ENCODE measurements at regions not wholly inside any gene's neighbourhood (a gene's known extent, or its start where the extent isn't known, plus 50 kb on each side); places are given as distances from the start of the nearest gene placed in this dataset.
"Not testable (repeated sequence)": the region's sequence is repeated elsewhere in the genome, so short reads cannot be mapped to it uniquely, and the experiment has no call there.

GRCh38 chr2:239548965-239549595 is 148.3 kb upstream of the HDAC4 start:
- 76 to 80% methylated on average over 5 to 16 of the region's 16 CpGs for WGBS, 2 donors (ENCODE audit: low coverage in 1 of 2)
- Histone ChIP-seq H3K4me3 (no peak overlapping the region), H3K9me3 (no peaks in the 10 kb centered on the region), H3K27me3 (no peaks in the 10 kb centered on the region), H3K36me3 (no peaks in the 10 kb centered on the region), H3K27ac (no peak overlapping the region), H3K4me1 (peaks cover 0 to 6% (median 0%) of the 10 kb centered on the region in 4 donors)
- intact Hi-C loops (cut with DNase I; ENCODE audit: low total_unique reads) (no loop called here), in situ Hi-C loops (cut with MboI; ENCODE audit: low pct_ligation_motif_present in 1 of 4, low pct_unique_long_range_greater_than_20kb in 1 of 4, low sequenced_read_pairs in 3 of 4) (no loop called here)
- TF ChIP-seq POLR2AphosphoS5 (IDR thresholded peaks at IDR 0.05) (no peak), EP300 (IDR thresholded peaks at IDR 0.05; ENCODE audit: low read depth) (no peak)
- DNase-seq: no peak

DNA sequence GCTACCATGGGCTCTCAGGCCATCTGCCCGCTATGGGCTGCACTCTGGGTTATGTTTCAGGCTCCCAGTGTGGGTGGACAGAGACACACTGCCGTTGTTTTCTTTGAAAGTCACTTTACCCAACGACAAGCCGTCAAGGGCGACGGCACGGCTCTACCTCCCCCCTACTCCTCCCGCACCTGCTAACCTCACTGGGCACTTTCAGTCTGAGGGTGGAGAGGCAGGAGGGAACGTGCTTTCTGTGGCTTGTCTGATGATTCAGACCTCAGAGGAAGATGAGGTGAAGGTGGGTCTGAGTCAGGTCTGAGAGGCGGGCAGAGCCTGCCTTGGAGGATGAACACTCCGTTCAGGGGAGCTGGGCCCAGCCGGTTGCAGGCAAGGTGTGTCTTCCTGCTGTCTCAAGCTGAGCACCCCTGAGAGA is 147.6 kb upstream of the HDAC4 start:
- no peaks in the 10 kb centered on the region for H3K27me3 ChIP-seq
- TF ChIP-seq EP300 (IDR thresholded peaks at IDR 0.05; ENCODE audit: low read depth): no peak
- TF ChIP-seq, protein P1, sequence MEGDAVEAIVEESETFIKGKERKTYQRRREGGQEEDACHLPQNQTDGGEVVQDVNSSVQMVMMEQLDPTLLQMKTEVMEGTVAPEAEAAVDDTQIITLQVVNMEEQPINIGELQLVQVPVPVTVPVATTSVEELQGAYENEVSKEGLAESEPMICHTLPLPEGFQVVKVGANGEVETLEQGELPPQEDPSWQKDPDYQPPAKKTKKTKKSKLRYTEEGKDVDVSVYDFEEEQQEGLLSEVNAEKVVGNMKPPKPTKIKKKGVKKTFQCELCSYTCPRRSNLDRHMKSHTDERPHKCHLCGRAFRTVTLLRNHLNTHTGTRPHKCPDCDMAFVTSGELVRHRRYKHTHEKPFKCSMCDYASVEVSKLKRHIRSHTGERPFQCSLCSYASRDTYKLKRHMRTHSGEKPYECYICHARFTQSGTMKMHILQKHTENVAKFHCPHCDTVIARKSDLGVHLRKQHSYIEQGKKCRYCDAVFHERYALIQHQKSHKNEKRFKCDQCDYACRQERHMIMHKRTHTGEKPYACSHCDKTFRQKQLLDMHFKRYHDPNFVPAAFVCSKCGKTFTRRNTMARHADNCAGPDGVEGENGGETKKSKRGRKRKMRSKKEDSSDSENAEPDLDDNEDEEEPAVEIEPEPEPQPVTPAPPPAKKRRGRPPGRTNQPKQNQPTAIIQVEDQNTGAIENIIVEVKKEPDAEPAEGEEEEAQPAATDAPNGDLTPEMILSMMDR (IDR thresholded peaks at IDR 0.05): no peak
- TF ChIP-seq POLR2AphosphoS5 (IDR thresholded peaks at IDR 0.05): no peak
- TF ChIP-seq POLR2A (IDR thresholded peaks at IDR 0.05): no peak
- H3K36me3 ChIP-seq: no peaks in the 10 kb centered on the region
- H3K4me3 ChIP-seq: no peak overlapping the region
- in situ Hi-C loops (cut with MboI; ENCODE audit: low pct_ligation_motif_present in 1 of 4, low pct_unique_long_range_greater_than_20kb in 1 of 4, low sequenced_read_pairs in 3 of 4) (no loop called here), intact Hi-C loops (cut with DNase I; ENCODE audit: low total_unique reads) (no loop called here)
- no peak for DNase-seq
- peaks cover 0 to 6% (median 0%) of the 10 kb centered on the region in 4 donors for H3K4me1 ChIP-seq
- H3K9me3 ChIP-seq: no peaks in the 10 kb centered on the region
- H3K27ac ChIP-seq: no peak overlapping the region
- WGBS, 2 donors (ENCODE audit: low coverage in 1 of 2): 89% methylated on average over 12 of the region's 12 CpGs; no CpG with 5 or more reads in 1 of the 2 donors

DNA sequence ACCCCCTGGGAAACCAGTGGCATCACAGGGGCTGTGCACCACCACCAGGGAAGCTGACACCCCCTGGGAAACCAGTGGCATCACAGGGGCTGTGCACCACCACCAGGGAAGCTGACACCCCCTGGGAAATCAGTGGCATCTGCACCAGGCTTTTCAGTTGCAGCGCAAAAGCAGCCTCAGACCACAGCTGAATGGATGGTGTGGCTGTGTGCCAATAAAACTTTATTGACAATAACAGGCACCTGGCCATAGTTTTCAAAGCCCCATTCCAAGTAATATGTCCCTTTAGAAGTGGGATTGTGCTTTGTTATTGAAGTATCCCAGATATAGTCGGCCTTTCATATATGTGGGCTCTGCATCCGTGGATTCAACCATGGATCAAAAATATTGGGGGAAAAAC is 146.3 kb upstream of the HDAC4 start:
- H3K36me3 ChIP-seq; H3K4me3 ChIP-seq; H3K9me3 ChIP-seq; H3K27me3 ChIP-seq; H3K27ac ChIP-seq; intact Hi-C loops (cut with DNase I; ENCODE audit: low total_unique reads); DNase-seq; H3K4me1 ChIP-seq; in situ Hi-C loops (cut with MboI; ENCODE audit: low pct_ligation_motif_present in 1 of 4, low pct_unique_long_range_greater_than_20kb in 1 of 4, low sequenced_read_pairs in 3 of 4): not testable (repeated sequence)
- 83 to 86% methylated on average over 2 to 3 of the region's 3 CpGs for WGBS, 2 donors (ENCODE audit: low coverage in 1 of 2)

GRCh38 chr2:239546541-239546940 is 145.7 kb upstream of the HDAC4 start:
- H3K4me1 ChIP-seq: peaks cover 0 to 6% (median 0%) of the 10 kb centered on the region in 4 donors
- in situ Hi-C loops (cut with MboI; ENCODE audit: low pct_ligation_motif_present in 1 of 4, low pct_unique_long_range_greater_than_20kb in 1 of 4, low sequenced_read_pairs in 3 of 4) (no loop called here), intact Hi-C loops (cut with DNase I; ENCODE audit: low total_unique reads) (no loop called here)
- H3K9me3 ChIP-seq: no peaks in the 10 kb centered on the region
- TF ChIP-seq, protein P1 (IDR thresholded peaks at IDR 0.05): no peak
- no peak for TF ChIP-seq POLR2AphosphoS5 (IDR thresholded peaks at IDR 0.05)
- no peak for TF ChIP-seq POLR2A (IDR thresholded peaks at IDR 0.05)
- TF ChIP-seq EP300 (IDR thresholded peaks at IDR 0.05; ENCODE audit: low read depth): no peak
- H3K27me3 ChIP-seq: no peaks in the 10 kb centered on the region
- DNase-seq: no peak
- H3K4me3 ChIP-seq: no peak overlapping the region
- 90% methylated on average over 9 of the region's 9 CpGs; no CpG with 5 or more reads in 1 of the 2 donors for WGBS, 2 donors (ENCODE audit: low coverage in 1 of 2)
- no peak overlapping the region for H3K27ac ChIP-seq
- no peaks in the 10 kb centered on the region for H3K36me3 ChIP-seq

- TF ChIP-seq, protein P1 (IDR thresholded peaks at IDR 0.05): no peak
- no peak for TF ChIP-seq EP300 (IDR thresholded peaks at IDR 0.05; ENCODE audit: low read depth)
- no peak for TF ChIP-seq POLR2A (IDR thresholded peaks at IDR 0.05)
- no peak for TF ChIP-seq POLR2AphosphoS5 (IDR thresholded peaks at IDR 0.05)
- no peaks in the 10 kb centered on the region for H3K27me3 ChIP-seq
- H3K4me1 ChIP-seq: peaks cover 0 to 6% (median 0%) of the 10 kb centered on the region in 4 donors
- H3K4me3 ChIP-seq: no peak overlapping the region
- H3K27ac ChIP-seq: no peak overlapping the region
- in situ Hi-C loops (cut with MboI; ENCODE audit: low pct_ligation_motif_present in 1 of 4, low pct_unique_long_range_greater_than_20kb in 1 of 4, low sequenced_read_pairs in 3 of 4): no loop called here
- no peaks in the 10 kb centered on the region for H3K9me3 ChIP-seq
- DNase-seq: no peak
- no peaks in the 10 kb centered on the region for H3K36me3 ChIP-seq
- intact Hi-C loops (cut with DNase I; ENCODE audit: low total_unique reads): no loop called here
- 69 to 82% methylated on average over 3 to 14 of the region's 14 CpGs for WGBS, 2 donors (ENCODE audit: low coverage in 1 of 2)
Measured at GRCh38 chr2:239545741-239546392, 145.0 kb upstream of the HDAC4 start.
